AG04450 (cell line): ENCODE measurements at regions not wholly inside any gene's neighbourhood (a gene's known extent, or its start where the extent isn't known, plus 50 kb on each side); places are given as distances from the start of the nearest gene placed in this dataset.

Source experiments
- CTCF ChIA-PET: fragments of 300-600, 350-600 bp; formaldehyde crosslinking; extraction: SDS; loops from one replicate; lab custom pipeline; 2022; ENCODE audit warnings: antibody characterized with exemption, inconsistent platforms; lab: Charles Lee
- POLR2A ChIA-PET: fragments of 350-600 bp; formaldehyde crosslinking; extraction: SDS; loops from one replicate; lab custom pipeline; 2021; ENCODE audit warnings: antibody characterized with exemption, inconsistent platforms; lab: Yijun Ruan, JAX
- DNase-seq: peaks from one replicate; pipeline ENCODE4 v3.0.0-alpha.2; 2011; ENCODE audit warnings: low read depth, low spot score
- H3K27ac ChIP-seq: one replicate; pipeline ENCODE4 v1.5.1; 2012; ENCODE audit warnings: low read depth, low read length, control low read depth
- H3K27me3 ChIP-seq: one replicate; pipeline ENCODE4 v1.6.0; 2012; ENCODE audit warnings: low read length; ENCODE audit not compliant: control insufficient read depth, insufficient read depth
- H3K4me3 ChIP-seq: 2 replicates; pipeline ENCODE4 v1.5.1; 2011; ENCODE audit warnings: mild to moderate bottlenecking, low read depth, low read length, control low read depth
- H3K9me3 ChIP-seq: 2 replicates; pipeline ENCODE4 v1.5.1; 2012; ENCODE audit warnings: low read length; ENCODE audit not compliant: control insufficient read depth, insufficient read depth
- TF ChIP-seq, protein P1 (sequence below): IDR thresholded peaks from 2 replicates; pipeline ENCODE4 v1.5.1; 2011; ENCODE audit warnings: low read depth, low read length, control low read depth, inconsistent platforms

DNA sequence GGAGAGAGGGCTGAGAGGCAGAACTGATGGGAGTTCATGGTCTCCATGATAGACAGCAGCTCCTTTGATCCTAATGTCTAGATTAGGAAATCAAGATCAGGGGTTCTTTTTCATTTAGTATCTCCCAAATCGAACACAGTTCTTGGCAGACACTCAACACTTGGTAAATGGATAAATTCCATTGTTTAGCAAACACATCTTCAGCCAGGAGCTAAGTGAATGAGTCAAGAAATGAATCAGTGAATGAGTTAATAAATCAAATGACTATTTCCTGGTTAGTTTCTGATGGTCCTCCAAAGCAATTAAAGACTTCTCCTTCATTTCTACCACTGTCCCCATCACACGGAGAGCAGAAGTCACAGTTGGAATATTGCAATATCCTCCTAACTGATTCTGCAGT, 120.0 kb upstream of the SHISA3 start:
- CTCF ChIA-PET, result interaction anchor here (0.9 to 1.2 kb wide), 2 partner anchors 242 to 247 kb away, joined by 3 to 5 read pairs; no protein-coding TSS in a partner anchor
- Histone ChIP-seq H3K9me3 (no peaks in the 10 kb centered on the region), H3K27ac (no peak overlapping the region), H3K4me3 (no peak overlapping the region), H3K27me3 (no peaks in the 10 kb centered on the region)
- POLR2A ChIA-PET, result no interaction called here
- DNase-seq, result no peak
- TF ChIP-seq, protein P1, sequence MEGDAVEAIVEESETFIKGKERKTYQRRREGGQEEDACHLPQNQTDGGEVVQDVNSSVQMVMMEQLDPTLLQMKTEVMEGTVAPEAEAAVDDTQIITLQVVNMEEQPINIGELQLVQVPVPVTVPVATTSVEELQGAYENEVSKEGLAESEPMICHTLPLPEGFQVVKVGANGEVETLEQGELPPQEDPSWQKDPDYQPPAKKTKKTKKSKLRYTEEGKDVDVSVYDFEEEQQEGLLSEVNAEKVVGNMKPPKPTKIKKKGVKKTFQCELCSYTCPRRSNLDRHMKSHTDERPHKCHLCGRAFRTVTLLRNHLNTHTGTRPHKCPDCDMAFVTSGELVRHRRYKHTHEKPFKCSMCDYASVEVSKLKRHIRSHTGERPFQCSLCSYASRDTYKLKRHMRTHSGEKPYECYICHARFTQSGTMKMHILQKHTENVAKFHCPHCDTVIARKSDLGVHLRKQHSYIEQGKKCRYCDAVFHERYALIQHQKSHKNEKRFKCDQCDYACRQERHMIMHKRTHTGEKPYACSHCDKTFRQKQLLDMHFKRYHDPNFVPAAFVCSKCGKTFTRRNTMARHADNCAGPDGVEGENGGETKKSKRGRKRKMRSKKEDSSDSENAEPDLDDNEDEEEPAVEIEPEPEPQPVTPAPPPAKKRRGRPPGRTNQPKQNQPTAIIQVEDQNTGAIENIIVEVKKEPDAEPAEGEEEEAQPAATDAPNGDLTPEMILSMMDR, result no peak

DNA sequence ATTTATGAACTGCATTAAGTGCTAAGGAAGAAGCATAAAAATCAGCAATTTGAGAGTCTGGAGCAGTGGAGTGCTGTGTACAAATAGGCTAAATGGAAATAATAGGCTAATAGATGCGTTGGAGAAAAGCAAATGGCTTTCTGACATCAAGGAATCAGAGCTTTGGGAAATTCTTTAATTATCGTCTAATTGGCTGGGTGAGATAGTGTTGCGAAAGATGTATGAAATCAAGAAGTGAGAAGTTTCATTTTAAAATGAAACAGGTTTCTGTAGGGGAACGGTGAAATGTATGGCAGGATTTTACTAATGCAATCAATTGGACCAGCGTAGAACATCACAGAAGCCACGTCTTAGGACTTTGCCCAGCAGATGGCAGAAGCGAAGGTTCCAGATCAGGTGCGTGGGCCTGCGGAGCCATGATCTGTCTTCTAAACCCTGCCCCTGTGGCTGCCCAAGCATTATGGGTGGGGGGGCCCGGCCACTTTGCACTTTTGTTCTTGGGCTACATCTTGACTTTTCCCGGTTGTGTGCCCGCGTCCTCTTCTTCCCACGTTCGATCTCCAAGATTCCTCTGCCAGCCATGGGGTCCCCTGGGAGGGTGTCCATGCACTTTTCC, 118.5 kb upstream of the SHISA3 start:
- Histone ChIP-seq H3K9me3 (no peaks in the 10 kb centered on the region), H3K4me3 (no peak overlapping the region), H3K27ac (no peak overlapping the region), H3K27me3 (no peaks in the 10 kb centered on the region)
- DNase-seq, result no peak
- POLR2A ChIA-PET, result no interaction called here
- CTCF ChIA-PET, result interaction anchor here (4.4 kb wide), 1 partner anchor 237 kb away, joined by 19 read pairs; no protein-coding TSS in a partner anchor
- TF ChIP-seq, protein P1, result no peak

DNA sequence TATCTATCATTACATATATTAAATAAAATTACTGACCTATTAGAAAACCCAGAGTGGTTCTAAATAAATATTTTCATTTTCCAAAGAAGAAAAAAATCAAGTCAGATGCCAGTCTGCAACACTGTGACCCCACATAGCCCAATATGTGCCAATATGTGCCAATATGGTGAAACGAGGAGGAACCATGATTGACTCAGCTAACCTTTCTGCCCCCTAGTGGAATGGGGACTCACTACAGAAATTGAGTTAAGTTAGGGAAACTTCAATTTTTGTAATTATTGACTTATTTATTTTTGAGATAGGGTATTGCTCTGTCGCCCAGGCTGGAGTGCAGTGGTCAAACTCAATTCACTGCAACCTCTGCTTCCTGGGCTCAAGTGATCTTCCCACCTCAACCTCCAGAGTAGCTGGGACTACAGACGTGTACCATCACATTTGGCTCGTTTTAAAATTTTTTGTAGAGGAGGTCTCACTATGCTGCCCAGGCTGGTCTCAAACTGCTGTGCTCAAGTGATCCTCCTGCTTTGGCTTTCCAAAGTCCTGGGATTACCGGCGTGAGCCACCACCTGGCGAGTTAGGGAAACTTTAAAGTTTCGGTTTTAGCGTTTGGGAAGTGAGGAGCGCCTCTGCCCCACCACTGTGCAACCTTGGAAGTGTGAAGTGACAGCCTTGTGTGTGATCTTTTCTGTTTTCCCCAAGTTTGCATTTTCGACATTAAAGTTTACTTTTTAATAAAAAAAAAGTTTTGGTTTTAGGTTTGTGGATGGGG, 116.8 kb upstream of the SHISA3 start:
- ChIA-PET POLR2A (no interaction called here), CTCF (interaction anchor here (0.7 to 6.8 kb wide), 9 partner anchors 11 to 244 kb away, joined by 3 to 89 read pairs (median 13); no protein-coding TSS in a partner anchor)
- Histone ChIP-seq H3K27ac (no peak overlapping the region), H3K9me3 (no peaks in the 10 kb centered on the region), H3K4me3 (no peak overlapping the region), H3K27me3 (no peaks in the 10 kb centered on the region)
- DNase-seq, result no peak
- TF ChIP-seq, protein P1, result peak; percentile 71

DNA sequence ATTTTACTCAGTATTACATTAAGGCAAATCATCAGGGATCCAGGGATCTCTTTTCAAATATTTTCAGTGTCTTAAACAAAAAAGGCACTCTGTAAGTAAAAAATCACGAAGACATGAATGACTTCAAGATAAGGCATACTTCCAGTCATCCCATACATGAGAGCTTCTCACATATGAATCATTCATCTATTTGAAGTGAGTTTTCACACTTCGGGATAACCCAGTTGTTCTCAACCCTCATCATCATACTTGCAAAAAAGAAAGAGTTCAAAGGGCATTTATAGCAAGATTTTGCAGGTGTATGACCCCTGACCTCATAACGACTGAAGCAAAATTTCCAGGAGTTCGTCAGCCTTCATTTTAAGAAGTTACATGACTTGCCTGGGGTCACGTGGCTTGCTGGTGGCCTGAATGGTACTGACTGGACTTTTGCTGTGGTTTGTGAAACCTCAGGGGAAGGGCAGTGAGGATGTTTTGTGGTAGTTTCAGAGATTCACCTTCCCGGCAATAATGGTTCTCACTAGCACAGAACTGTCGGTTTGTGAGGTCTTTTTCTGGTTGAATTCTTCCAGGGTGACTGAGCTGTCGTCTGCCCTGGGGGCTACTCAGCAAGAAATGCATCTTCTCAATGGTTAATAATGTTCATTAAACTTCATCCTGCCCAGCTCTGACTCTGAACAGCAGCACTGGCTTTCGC, 115.8 kb upstream of the SHISA3 start:
- H3K27ac ChIP-seq, result no peak overlapping the region
- TF ChIP-seq, protein P1, result no peak
- DNase-seq, result no peak
- ChIA-PET POLR2A (no interaction called here), CTCF (interaction anchor here (0.9 to 6.8 kb wide), 15 partner anchors 9 to 287 kb away, joined by 3 to 89 read pairs (median 3); no protein-coding TSS in a partner anchor)
- H3K4me3 ChIP-seq, result no peak overlapping the region
- H3K27me3 ChIP-seq, result no peaks in the 10 kb centered on the region
- H3K9me3 ChIP-seq, result no peaks in the 10 kb centered on the region
